Activated naive CD4-positive, alpha-beta T cell treated with anti-CD3 and anti-CD28 coated beads, Interleukin-2, amount 50 U/mL, for 24 hours (primary cell): ENCODE measurements at regions not wholly inside any gene's neighbourhood (a gene's known extent, or its start where the extent isn't known, plus 50 kb on each side); places are given as distances from the start of the nearest gene placed in this dataset.

ENCODE experiments used
- H3K27ac Mint-ChIP-seq: one replicate; pipeline ENCODE4 v1.8.0; 2021; ENCODE audit warnings: mild to moderate bottlenecking, mixed read lengths
- H3K27me3 Mint-ChIP-seq: one replicate; pipeline ENCODE4 v1.8.0; 2021; ENCODE audit warnings: mixed read lengths
- H3K36me3 Mint-ChIP-seq: one replicate; pipeline ENCODE4 v1.8.0; 2021; ENCODE audit warnings: mixed read lengths
- H3K4me1 Mint-ChIP-seq: one replicate; pipeline ENCODE4 v1.8.0; 2021; ENCODE audit warnings: mixed read lengths
- H3K4me3 Mint-ChIP-seq: one replicate; pipeline ENCODE4 v1.8.0; 2021; ENCODE audit warnings: mild to moderate bottlenecking, mixed read lengths
- H3K9me3 Mint-ChIP-seq: one replicate; pipeline ENCODE4 v1.8.0; 2021; ENCODE audit warnings: mixed read lengths

- Mint-ChIP-seq H3K4me1 (no peaks in the 10 kb centered on the region), H3K4me3 (no peak overlapping the region), H3K36me3 (no peaks in the 10 kb centered on the region), H3K9me3 (no peaks in the 10 kb centered on the region), H3K27ac (no peak overlapping the region), H3K27me3 (peaks cover 5% of the 10 kb centered on the region)
These were observed 125.3 kb upstream of the SPACA1 start for GRCh38 chr6:87922196-87922946.

DNA sequence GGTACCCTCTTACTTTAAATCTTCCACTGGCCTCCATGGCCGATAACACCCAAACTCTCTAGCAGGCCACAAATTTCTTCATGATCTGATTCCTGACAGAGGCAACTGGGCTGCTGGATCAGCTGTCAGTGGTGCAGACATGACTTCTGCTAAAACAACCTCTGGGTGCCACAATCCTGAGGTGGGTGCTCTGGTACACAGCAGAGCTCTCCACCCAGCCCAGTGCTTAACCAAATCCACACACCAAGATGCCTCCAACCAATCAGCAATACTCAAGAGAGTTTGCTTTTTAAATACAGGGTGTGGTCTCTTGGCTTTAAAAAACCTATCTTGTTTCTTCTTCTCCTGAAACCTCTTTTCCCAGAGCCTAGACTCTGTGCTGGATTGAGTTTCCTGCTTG lies 126.6 kb upstream of the SPACA1 start:
- Mint-ChIP-seq H3K4me1 (no peaks in the 10 kb centered on the region), H3K36me3 (no peaks in the 10 kb centered on the region), H3K27ac (no peak overlapping the region), H3K4me3 (no peak overlapping the region), H3K9me3 (no peaks in the 10 kb centered on the region), H3K27me3 (peaks cover 5% of the 10 kb centered on the region)

- no peak overlapping the region for H3K27ac Mint-ChIP-seq
These were observed 127.4 kb upstream of the SPACA1 start for GRCh38 chr6:87920245-87920644.

DNA sequence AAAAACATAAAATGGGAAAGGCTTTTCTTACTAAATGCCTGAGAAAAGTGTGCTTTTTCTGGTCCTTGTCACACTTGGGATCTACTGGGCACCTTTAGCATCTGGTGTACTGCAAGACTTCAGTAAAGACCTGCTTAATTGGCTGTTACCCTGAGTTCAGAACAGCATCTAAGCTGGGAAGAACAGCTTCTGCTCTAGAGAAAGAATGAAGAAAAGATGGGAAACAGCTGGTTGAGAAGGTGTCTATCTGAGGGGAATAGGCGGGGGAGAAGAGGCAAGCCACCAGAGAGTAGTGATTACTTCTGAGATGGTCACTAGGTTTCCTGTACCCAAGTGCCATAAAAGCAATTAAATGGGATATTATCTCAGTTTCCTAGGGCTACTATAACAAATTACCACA lies 128.2 kb upstream of the SPACA1 start:
- Mint-ChIP-seq H3K4me3 (no peak overlapping the region), H3K36me3 (no peaks in the 10 kb centered on the region), H3K27me3 (peaks cover 5% of the 10 kb centered on the region), H3K4me1 (no peaks in the 10 kb centered on the region), H3K9me3 (no peaks in the 10 kb centered on the region), H3K27ac (no peak overlapping the region)

More at GRCh38 chr6:87920245-87920644, 127.4 kb upstream of the SPACA1 start:
- no peaks in the 10 kb centered on the region for H3K36me3 Mint-ChIP-seq
- no peaks in the 10 kb centered on the region for H3K9me3 Mint-ChIP-seq
- H3K27me3 Mint-ChIP-seq, result peaks cover 5% of the 10 kb centered on the region
- no peaks in the 10 kb centered on the region for H3K4me1 Mint-ChIP-seq
- H3K4me3 Mint-ChIP-seq, result no peak overlapping the region

GRCh38 chr6:87919001-87919400 lies 128.6 kb upstream of the SPACA1 start:
- H3K27me3 Mint-ChIP-seq, result peaks cover 5% of the 10 kb centered on the region

GRCh38 chr6:87918461-87918941 lies 129.1 kb upstream of the SPACA1 start:
- Mint-ChIP-seq H3K27me3 (peaks cover 6% of the 10 kb centered on the region), H3K9me3 (no peaks in the 10 kb centered on the region), H3K4me1 (no peaks in the 10 kb centered on the region), H3K36me3 (no peaks in the 10 kb centered on the region), H3K27ac (no peak overlapping the region), H3K4me3 (no peak overlapping the region)

More at GRCh38 chr6:87919001-87919400, 128.6 kb upstream of the SPACA1 start:
- no peaks in the 10 kb centered on the region for H3K36me3 Mint-ChIP-seq
- no peak overlapping the region for H3K27ac Mint-ChIP-seq
- H3K4me1 Mint-ChIP-seq, result no peaks in the 10 kb centered on the region
- H3K4me3 Mint-ChIP-seq, result no peak overlapping the region
- H3K9me3 Mint-ChIP-seq, result no peaks in the 10 kb centered on the region

GRCh38 chr6:87917886-87918285 lies 129.8 kb upstream of the SPACA1 start:
- Mint-ChIP-seq H3K4me1 (no peaks in the 10 kb centered on the region), H3K36me3 (no peaks in the 10 kb centered on the region), H3K9me3 (no peaks in the 10 kb centered on the region), H3K4me3 (no peak overlapping the region), H3K27ac (no peak overlapping the region), H3K27me3 (peaks cover 7% of the 10 kb centered on the region)

DNA sequence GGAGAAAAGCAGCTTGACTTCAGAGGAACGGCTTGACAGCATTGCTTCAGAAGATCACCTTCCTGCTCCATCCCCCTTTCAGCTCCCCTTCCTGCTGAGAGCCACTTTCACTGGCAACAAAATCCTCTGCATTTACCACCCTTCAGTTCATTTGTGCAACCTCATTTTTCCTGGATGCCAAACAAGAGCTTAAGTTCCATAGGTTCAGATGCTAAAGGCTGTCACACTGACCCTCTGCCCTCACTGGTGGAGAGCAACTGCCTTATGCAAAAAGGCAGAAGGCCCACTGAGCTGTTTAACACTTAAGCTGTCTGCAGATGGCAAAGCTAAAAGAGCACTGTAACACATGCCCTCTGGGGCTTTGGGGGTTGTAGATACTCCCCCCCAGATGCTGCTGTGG lies 131.2 kb upstream of the SPACA1 start:
- Mint-ChIP-seq H3K27ac (no peak overlapping the region), H3K9me3 (no peaks in the 10 kb centered on the region), H3K27me3 (peaks cover 9% of the 10 kb centered on the region), H3K4me3 (no peak overlapping the region), H3K4me1 (no peaks in the 10 kb centered on the region), H3K36me3 (no peaks in the 10 kb centered on the region)

DNA sequence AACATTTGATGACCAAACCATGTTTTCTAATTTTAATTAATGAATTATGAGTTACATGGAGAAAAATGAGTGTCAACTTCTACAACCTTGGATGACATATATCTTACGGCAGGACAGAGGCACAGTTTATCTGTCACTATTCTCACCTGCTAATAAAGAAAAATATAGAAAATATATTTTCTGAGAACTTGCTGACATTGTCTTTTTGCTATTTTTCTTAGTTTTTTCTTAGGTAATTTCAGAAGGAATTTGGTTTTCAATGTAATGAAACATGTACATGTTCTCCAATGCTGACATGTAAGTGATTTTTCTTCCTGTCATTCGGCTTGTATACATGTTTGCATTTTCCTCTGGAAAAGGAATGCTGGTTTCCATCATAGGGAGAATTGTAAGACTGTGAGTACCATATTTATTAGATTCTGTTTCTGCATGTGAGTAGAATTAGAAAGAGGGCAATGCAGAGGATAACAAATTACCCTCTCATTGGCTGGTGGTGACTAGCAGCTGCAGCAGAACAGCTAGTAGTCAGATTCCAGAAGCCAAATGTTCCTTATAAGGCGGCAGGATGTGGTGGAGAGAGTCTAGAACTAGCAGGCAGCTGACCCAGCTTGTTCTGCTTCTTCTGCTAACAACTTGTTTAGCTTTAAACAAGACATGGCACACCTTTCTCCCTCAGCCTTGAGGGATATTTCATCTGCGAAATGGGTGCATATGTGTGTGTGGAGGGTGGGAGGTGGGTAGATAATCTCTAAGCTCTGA lies 132.8 kb upstream of the SPACA1 start:
- no peak overlapping the region for H3K4me3 Mint-ChIP-seq
- no peaks in the 10 kb centered on the region for H3K4me1 Mint-ChIP-seq
- no peak overlapping the region for H3K27ac Mint-ChIP-seq
- H3K27me3 Mint-ChIP-seq, result peaks cover 8% of the 10 kb centered on the region
- no peaks in the 10 kb centered on the region for H3K36me3 Mint-ChIP-seq
- H3K9me3 Mint-ChIP-seq, result no peaks in the 10 kb centered on the region

- Mint-ChIP-seq H3K36me3 (no peaks in the 10 kb centered on the region), H3K4me1 (peaks cover 5% of the 10 kb centered on the region), H3K27ac (no peak overlapping the region), H3K4me3 (no peak overlapping the region), H3K27me3 (peaks cover 10% of the 10 kb centered on the region), H3K9me3 (no peaks in the 10 kb centered on the region)
These were observed 133.7 kb upstream of the SPACA1 start for GRCh38 chr6:87913974-87914373.

GRCh38 chr6:87912102-87912501 lies 135.5 kb upstream of the SPACA1 start:
- Mint-ChIP-seq H3K9me3 (no peaks in the 10 kb centered on the region), H3K36me3 (no peaks in the 10 kb centered on the region), H3K4me3 (no peak overlapping the region), H3K4me1 (peaks cover 23% of the 10 kb centered on the region), H3K27ac (no peak overlapping the region), H3K27me3 (peaks cover 11% of the 10 kb centered on the region)

GRCh38 chr6:87909849-87910248 lies 137.8 kb upstream of the SPACA1 start:
- Mint-ChIP-seq H3K36me3 (no peaks in the 10 kb centered on the region), H3K9me3 (no peaks in the 10 kb centered on the region), H3K4me3 (no peak overlapping the region), H3K27me3 (peaks cover 11% of the 10 kb centered on the region), H3K27ac (no peak overlapping the region), H3K4me1 (peaks cover 26% of the 10 kb centered on the region)

DNA sequence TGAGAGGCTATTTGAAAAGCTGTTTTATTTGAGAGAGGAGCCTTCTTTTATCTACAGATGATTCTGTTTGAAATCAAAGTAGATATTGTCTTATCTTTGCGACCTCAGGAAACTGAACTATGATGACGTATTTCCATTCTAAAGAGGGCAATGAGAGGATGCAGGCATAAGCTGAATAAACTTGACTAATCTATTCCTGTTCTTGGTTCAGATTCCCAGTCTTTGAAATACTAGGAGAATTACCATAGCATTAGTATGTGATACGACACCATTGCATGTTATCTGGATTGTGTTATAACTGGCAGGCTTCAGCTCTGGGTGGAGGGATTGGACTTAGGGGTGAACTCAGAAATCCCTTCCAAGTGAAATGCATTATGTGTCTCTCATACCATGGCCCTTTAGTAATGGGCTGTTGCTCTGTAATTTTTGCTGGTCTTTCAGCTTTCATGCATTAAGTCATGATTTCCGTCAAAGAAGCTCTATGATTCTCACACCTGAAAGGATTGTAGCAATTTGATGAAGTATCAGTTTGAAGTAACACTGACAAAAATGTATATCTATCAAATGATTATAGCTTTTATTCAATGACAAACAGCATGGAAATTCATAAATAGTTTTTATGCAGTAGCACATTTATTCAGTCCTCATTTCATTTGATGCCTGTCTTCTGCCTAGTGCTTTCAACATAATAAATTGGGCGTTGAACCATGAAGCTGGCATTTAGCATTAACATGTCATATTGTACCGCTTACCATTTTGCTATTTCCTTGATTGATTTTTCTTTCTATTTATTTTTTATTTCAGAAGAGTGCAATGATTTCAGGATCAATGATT lies 138.4 kb upstream of the SPACA1 start:
- no peak overlapping the region for H3K4me3 Mint-ChIP-seq
- H3K4me1 Mint-ChIP-seq, result peaks cover 26% of the 10 kb centered on the region
- no peaks in the 10 kb centered on the region for H3K36me3 Mint-ChIP-seq
- peaks cover 11% of the 10 kb centered on the region for H3K27me3 Mint-ChIP-seq
- H3K9me3 Mint-ChIP-seq, result no peaks in the 10 kb centered on the region
- H3K27ac Mint-ChIP-seq, result no peak overlapping the region

DNA sequence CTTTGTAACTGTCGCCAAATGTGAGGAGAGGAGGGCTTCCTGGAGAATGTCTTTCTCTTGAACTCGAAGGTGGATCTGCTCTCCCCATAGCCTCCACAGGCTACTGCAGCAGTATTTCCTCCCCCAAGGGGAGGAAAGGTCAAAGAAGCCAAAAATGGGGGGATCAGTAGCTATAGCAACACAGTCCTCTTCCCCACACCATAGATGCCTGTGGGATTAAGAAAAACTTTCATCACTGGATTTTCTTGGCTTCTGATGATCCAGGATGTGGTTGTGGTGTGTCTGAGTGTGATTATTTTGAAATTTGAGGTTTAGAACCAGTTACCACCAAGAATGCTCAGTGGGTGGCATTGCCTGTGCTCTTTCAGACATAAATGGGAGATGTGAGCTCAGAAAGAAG lies 140.1 kb upstream of the SPACA1 start:
- no peak overlapping the region for H3K4me3 Mint-ChIP-seq
- no peak overlapping the region for H3K27ac Mint-ChIP-seq
- peaks cover 9% of the 10 kb centered on the region for H3K27me3 Mint-ChIP-seq
- H3K36me3 Mint-ChIP-seq, result no peaks in the 10 kb centered on the region
- peaks cover 26% of the 10 kb centered on the region for H3K4me1 Mint-ChIP-seq
- no peaks in the 10 kb centered on the region for H3K9me3 Mint-ChIP-seq

DNA sequence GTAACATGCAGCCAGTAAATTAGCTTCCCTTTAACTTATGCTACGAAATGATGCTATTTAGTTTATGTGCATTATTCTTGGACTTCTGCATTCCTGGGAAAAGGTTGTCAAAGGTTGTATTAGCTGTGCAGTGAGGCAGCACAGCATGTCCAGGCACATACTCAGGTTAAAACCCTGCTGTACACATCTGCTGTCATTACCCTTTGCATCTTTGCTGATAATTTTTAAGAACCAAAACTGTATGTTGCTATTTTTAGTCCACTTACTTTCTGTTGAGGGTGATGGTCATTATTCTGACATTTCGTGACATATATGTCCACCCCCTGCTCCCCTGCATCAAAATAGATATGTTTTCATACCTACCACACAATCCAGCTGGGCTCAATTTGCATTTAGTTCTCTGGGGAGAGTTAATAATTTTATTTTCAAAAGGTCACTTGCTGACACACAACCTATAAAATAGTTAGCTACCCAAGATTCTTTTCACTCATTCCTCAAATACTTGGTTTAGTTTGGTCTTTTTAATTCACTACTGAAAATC lies 142.5 kb upstream of the SPACA1 start:
- H3K27ac Mint-ChIP-seq, result no peak overlapping the region
- H3K9me3 Mint-ChIP-seq, result no peaks in the 10 kb centered on the region
- no peak overlapping the region for H3K4me3 Mint-ChIP-seq
- no peaks in the 10 kb centered on the region for H3K36me3 Mint-ChIP-seq
- H3K4me1 Mint-ChIP-seq, result peaks cover 26% of the 10 kb centered on the region
- H3K27me3 Mint-ChIP-seq, result peaks cover 3% of the 10 kb centered on the region
